ENCODE measurements at regions not wholly inside any gene's neighbourhood (a gene's known extent, or its start where the extent isn't known, plus 50 kb on each side); places are given as distances from the start of the nearest gene placed in this dataset.

DNA sequence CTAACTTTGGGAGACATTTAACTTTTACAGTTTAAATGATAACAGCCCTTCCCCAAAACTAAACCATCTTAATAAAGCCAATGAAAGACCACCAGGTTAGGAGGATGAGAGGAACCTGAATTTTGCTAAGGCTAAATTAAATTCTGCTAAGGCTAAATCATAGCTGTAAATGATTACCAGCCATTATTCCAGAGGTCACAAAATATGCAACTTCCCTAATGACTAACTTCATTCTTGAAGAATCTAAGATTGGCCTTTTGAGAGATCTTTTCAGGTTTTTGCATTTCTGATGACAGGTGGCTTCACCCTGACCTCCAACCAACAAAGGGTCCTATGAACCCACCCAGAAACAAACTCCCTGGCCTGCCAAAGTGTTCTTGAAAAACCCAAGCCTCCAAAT lies 373.3 kb downstream of the IPMK start:
- TF ChIP-seq, protein P1, sequence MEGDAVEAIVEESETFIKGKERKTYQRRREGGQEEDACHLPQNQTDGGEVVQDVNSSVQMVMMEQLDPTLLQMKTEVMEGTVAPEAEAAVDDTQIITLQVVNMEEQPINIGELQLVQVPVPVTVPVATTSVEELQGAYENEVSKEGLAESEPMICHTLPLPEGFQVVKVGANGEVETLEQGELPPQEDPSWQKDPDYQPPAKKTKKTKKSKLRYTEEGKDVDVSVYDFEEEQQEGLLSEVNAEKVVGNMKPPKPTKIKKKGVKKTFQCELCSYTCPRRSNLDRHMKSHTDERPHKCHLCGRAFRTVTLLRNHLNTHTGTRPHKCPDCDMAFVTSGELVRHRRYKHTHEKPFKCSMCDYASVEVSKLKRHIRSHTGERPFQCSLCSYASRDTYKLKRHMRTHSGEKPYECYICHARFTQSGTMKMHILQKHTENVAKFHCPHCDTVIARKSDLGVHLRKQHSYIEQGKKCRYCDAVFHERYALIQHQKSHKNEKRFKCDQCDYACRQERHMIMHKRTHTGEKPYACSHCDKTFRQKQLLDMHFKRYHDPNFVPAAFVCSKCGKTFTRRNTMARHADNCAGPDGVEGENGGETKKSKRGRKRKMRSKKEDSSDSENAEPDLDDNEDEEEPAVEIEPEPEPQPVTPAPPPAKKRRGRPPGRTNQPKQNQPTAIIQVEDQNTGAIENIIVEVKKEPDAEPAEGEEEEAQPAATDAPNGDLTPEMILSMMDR (conservative IDR thresholded peaks at IDR 0.05): no peak
- no peak for TF ChIP-seq ZFX (IDR thresholded peaks at IDR 0.05)
